Gastrocnemius medialis (tissue), 4 donors: ENCODE measurements at regions not wholly inside any gene's neighbourhood (a gene's known extent, or its start where the extent isn't known, plus 50 kb on each side); places are given as distances from the start of the nearest gene placed in this dataset.

Source experiments
- ATAC-seq, 2 donors: fragments of 150-250 bp; one replicate each; pipeline ENCODE4 v1.9.1; 2016
- DNase-seq, 2 donors: peaks; one replicate each; pipeline ENCODE4 v3.0.0-alpha.2; 2019
- H3K27ac ChIP-seq, 4 donors: fragments of 200-600 bp; sonication (generic); 1 replicate in 1 of 4; 2 replicates in 3 of 4; pipeline ENCODE4 v1.5.1; 2016 to 2018; ENCODE audit warnings: mild to moderate bottlenecking in 2 of 4, moderate library complexity in 1 of 4
- H3K27me3 ChIP-seq, 3 donors: fragments of 200-600 bp; sonication (generic) in 2 of 3; 1 replicate in 1 of 3; 2 replicates in 2 of 3; pipeline versions ENCODE4 v1.5.1 to v1.6.0; 2016 to 2019; ENCODE audit warnings: mild to moderate bottlenecking in 1 of 3, moderate library complexity in 1 of 3
- H3K36me3 ChIP-seq, 2 donors: fragments of 200-600 bp; sonication (generic) in 1 of 2; one replicate each; pipeline ENCODE4 v1.5.1; 2017 to 2018
- H3K4me1 ChIP-seq, 2 donors: fragments of 200-600 bp; sonication (generic) in 1 of 2; one replicate each; pipeline ENCODE4 v1.5.1; 2016 to 2017; ENCODE audit warnings: mild to moderate bottlenecking in 2 of 2
- H3K4me3 ChIP-seq, 4 donors: fragments of 200-600 bp; sonication (generic) in 3 of 4; 1 replicate in 1 of 4; 2 replicates in 3 of 4; pipeline ENCODE4 v1.5.1; 2016 to 2019; ENCODE audit warnings: mild to moderate bottlenecking in 2 of 4
- H3K9me3 ChIP-seq, 3 donors: fragments of 200-600 bp; sonication (generic) in 2 of 3; 1 replicate in 1 of 3; 2 replicates in 2 of 3; pipeline ENCODE4 v1.5.1; 2016 to 2019
- POLR2A ChIP-seq, 2 donors: fragments of 450-650 bp; IDR thresholded peaks; one replicate each; pipeline ENCODE4 v1.6.1; 2017; ENCODE audit warnings: antibody characterized with exemption in 2 of 2, mild to moderate bottlenecking in 2 of 2, moderate library complexity in 2 of 2
- in situ Hi-C, 4 donors: fragments of 200-750 bp; cut with MboI; loops; one replicate each; pipeline versions ENCODE4 v1.15.0 to v1.8.0; 2017; ENCODE audit warnings: low sequenced_read_pairs in 4 of 4
- intact Hi-C: fragments of 100-400 bp; cut with DNase I; formaldehyde crosslinking; loops from one replicate; pipeline ENCODE4 v1.15.1; 2023; ENCODE audit warnings: low total_unique reads
- TF ChIP-seq, protein P1 (sequence below), 5 experiments: fragments of 450-650 bp in 3 of 5; fragments of 200-600 bp in 2 of 5; sonication (generic) in 2 of 5; IDR thresholded peaks in 4 of 5; conservative IDR thresholded peaks in 1 of 5; 1 replicate in 4 of 5; 2 replicates in 1 of 5; pipeline ENCODE4 v1.5.1; 2016 to 2019; ENCODE audit warnings: antibody characterized with exemption in 5 of 5, mild to moderate bottlenecking in 3 of 5, moderate library complexity in 3 of 5

DNA sequence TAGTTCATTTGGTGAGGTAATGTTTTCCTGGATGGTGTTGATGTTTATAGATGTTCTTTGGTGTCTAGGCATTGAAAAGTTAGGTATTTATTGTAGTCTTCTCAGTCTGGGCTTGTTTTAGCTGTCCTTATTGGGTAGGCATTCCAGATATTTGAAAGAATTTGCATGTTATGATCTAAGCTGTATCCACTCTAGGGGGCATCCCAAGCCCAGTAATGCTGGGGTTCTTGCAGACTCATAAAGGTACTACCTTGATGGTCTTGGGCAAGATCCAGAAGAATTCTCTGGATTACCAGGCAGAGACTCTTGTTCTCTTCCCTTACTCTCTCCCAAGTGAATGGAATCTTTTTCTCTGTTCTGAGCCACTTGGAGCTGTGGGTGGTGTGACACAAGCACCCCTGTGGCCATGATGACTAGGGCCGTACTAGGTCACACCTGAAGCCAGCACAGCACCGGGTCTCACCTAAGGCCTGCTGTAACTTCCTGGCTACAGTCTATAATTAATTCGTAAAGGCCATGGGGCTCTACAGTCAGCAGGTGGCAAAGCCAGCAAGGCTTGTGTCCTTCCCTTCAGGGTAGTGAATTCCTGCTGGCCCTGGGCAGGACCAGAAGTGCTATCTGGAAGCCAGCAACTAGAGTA is 74.8 kb upstream of the PDE4B start:
- no peak for ATAC-seq
- H3K9me3 ChIP-seq: no peaks in the 10 kb centered on the region
- no peak overlapping the region for H3K4me3 ChIP-seq
- DNase-seq: no peak
- intact Hi-C loops: no loop called here
- no peaks in the 10 kb centered on the region for H3K36me3 ChIP-seq
- in situ Hi-C loops: no loop called here
- no peaks in the 10 kb centered on the region for H3K4me1 ChIP-seq
- no peaks in the 10 kb centered on the region for H3K27me3 ChIP-seq
- H3K27ac ChIP-seq: no peak overlapping the region
- no peak for TF ChIP-seq POLR2A (IDR thresholded peaks at IDR 0.05)
- TF ChIP-seq, protein P1, sequence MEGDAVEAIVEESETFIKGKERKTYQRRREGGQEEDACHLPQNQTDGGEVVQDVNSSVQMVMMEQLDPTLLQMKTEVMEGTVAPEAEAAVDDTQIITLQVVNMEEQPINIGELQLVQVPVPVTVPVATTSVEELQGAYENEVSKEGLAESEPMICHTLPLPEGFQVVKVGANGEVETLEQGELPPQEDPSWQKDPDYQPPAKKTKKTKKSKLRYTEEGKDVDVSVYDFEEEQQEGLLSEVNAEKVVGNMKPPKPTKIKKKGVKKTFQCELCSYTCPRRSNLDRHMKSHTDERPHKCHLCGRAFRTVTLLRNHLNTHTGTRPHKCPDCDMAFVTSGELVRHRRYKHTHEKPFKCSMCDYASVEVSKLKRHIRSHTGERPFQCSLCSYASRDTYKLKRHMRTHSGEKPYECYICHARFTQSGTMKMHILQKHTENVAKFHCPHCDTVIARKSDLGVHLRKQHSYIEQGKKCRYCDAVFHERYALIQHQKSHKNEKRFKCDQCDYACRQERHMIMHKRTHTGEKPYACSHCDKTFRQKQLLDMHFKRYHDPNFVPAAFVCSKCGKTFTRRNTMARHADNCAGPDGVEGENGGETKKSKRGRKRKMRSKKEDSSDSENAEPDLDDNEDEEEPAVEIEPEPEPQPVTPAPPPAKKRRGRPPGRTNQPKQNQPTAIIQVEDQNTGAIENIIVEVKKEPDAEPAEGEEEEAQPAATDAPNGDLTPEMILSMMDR (IDR thresholded peaks at IDR 0.05 in 4 of 5, conservative IDR thresholded peaks at IDR 0.05 in 1 of 5): no peak

DNA sequence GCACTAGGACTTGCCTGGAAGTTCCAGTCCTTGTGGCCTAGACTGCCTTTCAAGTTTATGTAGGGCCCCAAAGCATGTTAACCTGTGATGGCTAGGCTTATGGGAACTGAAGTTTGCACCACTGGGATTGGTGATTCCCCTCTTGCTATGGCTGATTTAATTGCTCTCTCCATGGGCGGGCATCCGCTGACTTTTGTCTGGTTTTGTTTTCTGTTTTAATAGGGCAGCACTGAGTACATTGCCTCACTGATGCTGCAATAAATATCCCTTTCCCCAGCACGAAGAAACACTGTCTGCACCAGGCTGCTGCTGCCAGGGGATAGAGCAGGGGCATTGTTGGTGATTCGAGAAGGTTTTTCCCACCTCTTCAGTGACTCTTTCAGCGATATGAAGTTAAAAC is 73.3 kb upstream of the PDE4B start:
- in situ Hi-C loops: no loop called here

DNA sequence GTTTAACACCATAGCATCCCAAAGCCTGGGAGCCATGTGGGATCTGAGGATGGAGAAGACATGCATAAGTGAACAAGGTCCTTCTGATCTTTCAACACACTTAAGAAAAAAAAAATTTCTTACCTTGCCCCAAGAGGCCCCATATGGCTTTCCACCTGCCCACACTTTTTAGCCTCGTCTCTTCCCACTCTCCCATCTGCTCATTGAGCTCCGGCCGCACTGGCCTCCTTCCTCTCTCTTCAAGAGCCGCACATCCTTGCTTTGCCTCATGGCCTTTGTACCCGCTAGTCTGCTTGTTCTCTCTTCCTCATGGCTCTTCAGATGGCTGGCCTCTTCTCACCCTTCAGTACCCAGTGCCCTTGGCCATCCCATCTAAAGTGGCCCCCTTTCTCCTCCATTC is 70.2 kb upstream of the PDE4B start:
- no peak overlapping the region for H3K27ac ChIP-seq
- H3K4me3 ChIP-seq: no peak overlapping the region
- H3K36me3 ChIP-seq: no peaks in the 10 kb centered on the region
- ATAC-seq: no peak
- H3K9me3 ChIP-seq: no peaks in the 10 kb centered on the region
- TF ChIP-seq, protein P1 (IDR thresholded peaks at IDR 0.05 in 4 of 5, conservative IDR thresholded peaks at IDR 0.05 in 1 of 5): no peak
- no peaks in the 10 kb centered on the region for H3K4me1 ChIP-seq
- in situ Hi-C loops: no loop called here
- intact Hi-C loops: no loop called here
- DNase-seq: no peak
- no peaks in the 10 kb centered on the region for H3K27me3 ChIP-seq

More for the DNA sequence above, 73.3 kb upstream of the PDE4B start:
- Histone ChIP-seq H3K36me3 (no peaks in the 10 kb centered on the region), H3K4me1 (no peaks in the 10 kb centered on the region), H3K27me3 (no peaks in the 10 kb centered on the region), H3K9me3 (no peaks in the 10 kb centered on the region), H3K27ac (no peak overlapping the region), H3K4me3 (no peak overlapping the region)
- intact Hi-C loops: no loop called here
- no peak for TF ChIP-seq POLR2A (IDR thresholded peaks at IDR 0.05)
- TF ChIP-seq, protein P1 (IDR thresholded peaks at IDR 0.05 in 4 of 5, conservative IDR thresholded peaks at IDR 0.05 in 1 of 5): no peak
- ATAC-seq (no peak), DNase-seq (no peak)

DNA sequence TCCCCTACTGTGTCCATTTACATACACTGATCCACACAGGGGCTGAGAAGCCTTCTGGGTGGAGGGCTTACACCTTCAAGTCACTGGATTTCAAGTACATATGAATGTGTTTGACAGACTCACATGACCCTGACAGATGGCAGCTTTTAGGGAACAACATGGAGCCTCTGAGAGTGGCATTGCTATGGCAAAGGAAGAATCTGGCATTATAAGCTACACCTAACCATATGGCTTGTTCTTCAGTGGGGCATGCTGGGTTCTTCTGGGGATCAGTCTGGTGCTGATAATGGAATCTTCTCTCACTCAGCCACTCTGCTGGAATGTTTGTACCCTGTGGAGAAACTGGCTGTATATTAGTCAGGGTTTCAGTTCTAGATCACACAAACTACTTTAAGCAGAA is 68.5 kb upstream of the PDE4B start:
- no peaks in the 10 kb centered on the region for H3K27me3 ChIP-seq
- H3K4me1 ChIP-seq: no peaks in the 10 kb centered on the region
- H3K4me3 ChIP-seq: no peak overlapping the region
- no peaks in the 10 kb centered on the region for H3K9me3 ChIP-seq
- TF ChIP-seq, protein P1 (IDR thresholded peaks at IDR 0.05 in 4 of 5, conservative IDR thresholded peaks at IDR 0.05 in 1 of 5): no peak
- no peak for TF ChIP-seq POLR2A (IDR thresholded peaks at IDR 0.05)
- intact Hi-C loops: no loop called here
- in situ Hi-C loops: no loop called here
- no peak overlapping the region for H3K27ac ChIP-seq
- no peak for ATAC-seq
- H3K36me3 ChIP-seq: no peaks in the 10 kb centered on the region
- no peak for DNase-seq

DNA sequence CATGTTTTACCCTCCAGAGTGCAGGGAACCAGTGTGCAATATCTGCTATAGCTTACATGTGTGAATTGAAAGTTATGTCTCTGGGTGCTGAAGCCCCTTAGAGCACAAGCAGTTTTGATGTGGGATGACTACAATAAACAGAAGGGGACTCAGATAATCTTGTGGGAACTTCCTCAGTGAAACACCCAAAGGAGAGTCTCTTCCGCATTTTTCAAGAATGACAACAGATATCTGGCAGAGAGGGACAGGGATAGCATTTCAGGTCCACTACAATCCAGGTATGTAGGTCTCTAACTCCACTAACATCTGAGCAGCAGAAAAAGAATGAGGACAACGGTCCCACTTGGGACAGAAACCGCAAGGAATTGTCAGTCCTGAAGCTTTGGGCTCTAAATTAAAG is 67.6 kb upstream of the PDE4B start:
- Histone ChIP-seq H3K9me3 (no peaks in the 10 kb centered on the region), H3K27ac (no peak overlapping the region), H3K36me3 (no peaks in the 10 kb centered on the region), H3K4me1 (no peaks in the 10 kb centered on the region), H3K27me3 (no peaks in the 10 kb centered on the region), H3K4me3 (no peak overlapping the region)
- intact Hi-C loops: no loop called here
- in situ Hi-C loops: no loop called here
- TF ChIP-seq POLR2A (IDR thresholded peaks at IDR 0.05): no peak
- TF ChIP-seq, protein P1 (IDR thresholded peaks at IDR 0.05 in 4 of 5, conservative IDR thresholded peaks at IDR 0.05 in 1 of 5): no peak
- no peak for DNase-seq
- ATAC-seq: no peak
